Tibial nerve (tissue), 3 donors: ENCODE measurements at regions not wholly inside any gene's neighbourhood (a gene's known extent, or its start where the extent isn't known, plus 50 kb on each side); places are given as distances from the start of the nearest gene placed in this dataset.

Source experiments
- POLR2A ChIP-seq, 2 donors: fragments of 450-650 bp; IDR thresholded peaks; one replicate each; pipeline ENCODE4 v1.6.1; 2017; ENCODE audit warnings: antibody characterized with exemption in 2 of 2, mild to moderate bottlenecking in 2 of 2, moderate library complexity in 2 of 2
- TF ChIP-seq, protein P1 (sequence below), 5 experiments: fragments of 200-600 bp in 3 of 5; fragments of 450-650 bp in 2 of 5; sonication (generic) in 3 of 5; IDR thresholded peaks; one replicate each; pipeline ENCODE4 v1.5.1; 2016 to 2019; ENCODE audit warnings: antibody characterized with exemption in 5 of 5, mild to moderate bottlenecking in 3 of 5, moderate library complexity in 2 of 5

DNA sequence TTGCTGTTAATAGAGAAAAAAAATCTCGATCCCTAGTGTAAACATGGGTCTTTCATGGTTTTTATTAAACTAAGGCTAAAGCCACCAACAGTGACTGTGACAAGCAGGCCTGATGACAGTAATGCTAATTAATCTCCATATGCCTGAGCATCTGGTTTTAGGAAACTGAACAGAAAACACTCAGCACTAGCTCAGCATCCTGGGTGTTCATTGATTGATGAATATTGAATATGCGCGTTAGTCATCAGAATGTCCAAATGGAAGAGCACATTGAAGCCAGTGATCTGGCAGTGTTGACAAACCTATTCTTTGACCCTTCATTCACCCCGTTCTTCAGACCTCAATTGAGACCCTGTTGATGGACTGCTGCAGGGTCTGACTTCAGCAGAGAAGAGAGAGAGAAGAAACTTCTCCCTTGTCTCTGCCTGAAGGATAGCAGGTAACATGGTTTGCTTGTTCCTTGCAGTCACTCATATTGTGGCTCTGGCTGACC, 283.8 kb downstream of the RDH14 start:
- TF ChIP-seq, protein P1, sequence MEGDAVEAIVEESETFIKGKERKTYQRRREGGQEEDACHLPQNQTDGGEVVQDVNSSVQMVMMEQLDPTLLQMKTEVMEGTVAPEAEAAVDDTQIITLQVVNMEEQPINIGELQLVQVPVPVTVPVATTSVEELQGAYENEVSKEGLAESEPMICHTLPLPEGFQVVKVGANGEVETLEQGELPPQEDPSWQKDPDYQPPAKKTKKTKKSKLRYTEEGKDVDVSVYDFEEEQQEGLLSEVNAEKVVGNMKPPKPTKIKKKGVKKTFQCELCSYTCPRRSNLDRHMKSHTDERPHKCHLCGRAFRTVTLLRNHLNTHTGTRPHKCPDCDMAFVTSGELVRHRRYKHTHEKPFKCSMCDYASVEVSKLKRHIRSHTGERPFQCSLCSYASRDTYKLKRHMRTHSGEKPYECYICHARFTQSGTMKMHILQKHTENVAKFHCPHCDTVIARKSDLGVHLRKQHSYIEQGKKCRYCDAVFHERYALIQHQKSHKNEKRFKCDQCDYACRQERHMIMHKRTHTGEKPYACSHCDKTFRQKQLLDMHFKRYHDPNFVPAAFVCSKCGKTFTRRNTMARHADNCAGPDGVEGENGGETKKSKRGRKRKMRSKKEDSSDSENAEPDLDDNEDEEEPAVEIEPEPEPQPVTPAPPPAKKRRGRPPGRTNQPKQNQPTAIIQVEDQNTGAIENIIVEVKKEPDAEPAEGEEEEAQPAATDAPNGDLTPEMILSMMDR (IDR thresholded peaks at IDR 0.05): no peak
- TF ChIP-seq POLR2A (IDR thresholded peaks at IDR 0.05): no peak
